NCI-H1105 (cell line): ENCODE measurements at regions not wholly inside any gene's neighbourhood (a gene's known extent, or its start where the extent isn't known, plus 50 kb on each side); places are given as distances from the start of the nearest gene placed in this dataset.

Experiments
- DNase-seq: peaks from one replicate; lab custom pipeline; 2025; lab: John Stamatoyannopoulos, UW

- DNase-seq: peak; percentile 95
Observed at GRCh38 chr18:77857678-77858655, 608.3 kb downstream of the GALR1 start.

- no peak for DNase-seq
Observed at GRCh38 chr18:77859634-77860033, 610.0 kb downstream of the GALR1 start.

- no peak for DNase-seq
Observed at GRCh38 chr18:77862066-77862757, 612.6 kb downstream of the GALR1 start.

GRCh38 chr18:77865853-77866252 lies 616.2 kb downstream of the GALR1 start:
- DNase-seq: no peak

GRCh38 chr18:77866351-77866750 lies 616.7 kb downstream of the GALR1 start:
- no peak for DNase-seq

GRCh38 chr18:77870199-77870598 lies 620.6 kb downstream of the GALR1 start:
- no peak for DNase-seq

DNA sequence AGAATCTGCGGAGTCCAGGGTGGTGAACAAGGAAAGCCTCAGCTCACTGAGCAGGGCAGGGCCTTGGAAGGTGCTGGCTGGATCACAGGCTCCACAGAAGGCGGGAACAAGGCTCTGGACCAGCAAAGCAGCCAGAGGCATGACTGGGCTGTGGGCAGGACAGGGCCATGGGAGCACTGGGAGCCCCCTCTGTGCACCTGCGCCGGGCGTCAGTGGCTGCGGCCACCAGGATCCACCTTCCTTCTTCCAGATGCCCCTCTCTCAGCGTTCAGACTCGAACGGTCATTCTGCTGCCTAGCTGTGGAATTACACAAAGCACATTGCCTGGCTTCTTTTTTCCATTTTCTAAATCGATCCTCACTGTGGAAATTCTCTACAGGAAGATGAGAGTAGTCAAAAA lies 621.2 kb downstream of the GALR1 start:
- DNase-seq: no peak

DNA sequence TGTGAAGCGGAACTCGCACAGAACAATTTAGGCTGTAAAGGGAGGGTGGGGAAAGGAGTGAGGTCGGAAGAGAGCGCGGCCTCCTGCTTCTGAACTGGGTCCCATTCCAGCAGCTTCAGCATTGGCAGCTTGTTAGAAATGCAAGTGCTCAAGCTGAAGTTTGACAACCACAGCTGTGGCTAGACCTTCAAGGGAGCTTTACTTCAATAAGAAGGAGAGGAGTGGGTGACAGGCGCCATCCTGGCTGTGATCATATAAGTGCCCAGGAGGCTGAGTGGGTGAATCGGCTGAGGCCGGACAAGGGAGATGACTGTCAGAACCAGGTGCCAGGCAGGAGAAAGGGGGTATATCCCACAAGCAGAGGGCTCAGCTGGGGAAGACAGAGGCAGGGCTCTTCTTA lies 622.5 kb downstream of the GALR1 start:
- DNase-seq: no peak

- no peak for DNase-seq
Observed at GRCh38 chr18:77876319-77876865, 626.7 kb downstream of the GALR1 start.

DNA sequence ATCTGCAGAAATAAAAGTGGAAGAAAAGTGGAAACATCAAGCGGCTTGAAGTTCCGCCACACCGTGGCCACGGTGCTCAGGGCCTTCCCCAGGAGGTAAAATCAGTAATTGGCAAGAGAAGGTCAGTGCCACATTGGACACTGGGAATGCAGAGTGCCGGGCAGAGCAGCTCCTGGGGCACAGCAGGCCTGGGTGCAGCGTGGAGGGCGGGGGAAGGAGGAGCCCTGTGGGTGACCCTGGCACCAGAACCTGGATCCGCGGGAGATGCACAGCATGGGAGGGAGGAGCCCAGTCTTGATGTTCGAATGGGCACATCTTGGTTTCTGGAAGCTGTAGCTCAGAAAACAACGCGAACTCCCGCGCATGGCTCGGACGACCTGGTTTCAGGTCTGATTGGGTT lies 630.2 kb downstream of the GALR1 start:
- no peak for DNase-seq

DNA sequence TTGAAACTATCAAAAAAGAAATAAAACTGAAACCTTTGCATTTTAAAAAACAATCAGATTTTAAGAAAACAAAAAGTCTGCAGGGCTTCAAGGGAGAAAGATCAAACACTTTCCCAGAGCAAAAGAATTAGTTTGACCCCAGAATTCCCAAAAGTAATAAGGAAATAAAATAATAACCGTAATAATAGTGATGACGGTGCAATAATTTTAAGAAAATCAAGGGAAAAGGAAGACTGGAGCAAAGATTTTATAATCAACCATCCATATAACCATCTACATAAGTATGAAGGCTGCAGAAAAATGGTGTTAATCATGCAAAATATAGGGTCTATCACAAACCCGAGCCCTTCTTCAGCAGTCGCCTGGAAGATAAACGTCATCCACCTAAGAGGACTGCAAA lies 634.8 kb downstream of the GALR1 start:
- no peak for DNase-seq

- no peak for DNase-seq
Observed at GRCh38 chr18:77894060-77894459, 644.4 kb downstream of the GALR1 start.

- DNase-seq: no peak
Observed at GRCh38 chr18:77895250-77895649, 645.6 kb downstream of the GALR1 start.

GRCh38 chr18:77896586-77897252 lies 647.1 kb downstream of the GALR1 start:
- no peak for DNase-seq

- DNase-seq: no peak
Observed at GRCh38 chr18:77897606-77898005, 648.0 kb downstream of the GALR1 start.

DNA sequence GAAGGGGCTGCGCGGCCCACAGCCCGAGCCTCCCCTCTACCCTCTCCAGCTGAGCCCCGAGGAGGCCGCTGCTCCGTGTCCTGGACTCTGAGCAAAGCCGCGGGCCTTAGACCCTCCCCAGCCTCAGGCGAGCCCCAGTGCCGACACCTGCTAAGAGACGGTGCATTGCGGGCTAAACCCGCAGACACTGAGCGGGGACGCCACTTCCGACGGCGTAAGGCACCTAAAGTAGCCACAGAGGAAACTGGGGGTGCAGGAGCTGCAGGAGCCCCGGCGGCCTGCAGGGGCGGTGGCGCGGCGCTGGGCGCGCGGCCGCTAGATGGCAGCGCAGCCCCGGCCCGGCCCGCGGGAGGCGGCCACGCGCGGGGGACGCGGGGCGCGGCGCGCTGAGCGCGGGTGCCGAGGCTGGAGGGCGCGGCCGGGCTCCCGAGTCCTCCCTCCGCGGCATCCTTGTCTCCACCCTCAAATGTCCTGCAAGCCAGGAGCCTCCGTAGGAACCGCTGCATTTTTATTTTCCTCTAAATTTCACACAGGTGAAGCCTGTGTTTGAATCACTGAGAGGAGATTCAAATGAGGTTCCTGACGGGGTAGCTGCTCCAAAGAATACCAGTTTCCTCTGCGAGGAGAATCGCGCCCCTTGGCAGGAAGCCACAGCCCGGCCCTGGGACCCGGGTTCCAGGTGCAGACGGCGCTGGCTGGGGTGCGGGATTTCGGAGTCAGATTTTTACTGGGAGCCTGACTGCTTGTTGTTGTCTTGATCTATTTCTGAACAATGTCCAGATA lies 650.5 kb downstream of the GALR1 start:
- DNase-seq: peak; percentile 58

DNA sequence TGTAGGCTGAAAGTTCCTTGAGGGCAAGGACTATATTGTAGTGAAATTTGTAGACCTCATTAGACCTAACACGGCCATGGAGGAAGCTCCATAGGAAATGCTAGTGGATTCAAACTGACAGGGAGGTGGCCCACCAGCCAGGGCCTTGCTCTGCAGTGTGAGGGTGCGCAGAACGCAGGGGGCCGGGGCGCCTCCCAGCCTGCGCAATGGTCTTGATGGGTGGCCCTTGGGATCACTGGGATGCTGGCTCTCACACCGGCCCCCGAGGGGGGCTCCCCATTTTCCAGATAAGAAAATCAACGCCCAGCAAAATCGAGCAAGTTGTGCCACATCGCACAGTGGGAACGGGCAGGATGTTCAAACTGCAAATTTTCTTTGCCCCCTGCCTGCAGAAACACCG lies 655.4 kb downstream of the GALR1 start:
- DNase-seq: no peak

DNA sequence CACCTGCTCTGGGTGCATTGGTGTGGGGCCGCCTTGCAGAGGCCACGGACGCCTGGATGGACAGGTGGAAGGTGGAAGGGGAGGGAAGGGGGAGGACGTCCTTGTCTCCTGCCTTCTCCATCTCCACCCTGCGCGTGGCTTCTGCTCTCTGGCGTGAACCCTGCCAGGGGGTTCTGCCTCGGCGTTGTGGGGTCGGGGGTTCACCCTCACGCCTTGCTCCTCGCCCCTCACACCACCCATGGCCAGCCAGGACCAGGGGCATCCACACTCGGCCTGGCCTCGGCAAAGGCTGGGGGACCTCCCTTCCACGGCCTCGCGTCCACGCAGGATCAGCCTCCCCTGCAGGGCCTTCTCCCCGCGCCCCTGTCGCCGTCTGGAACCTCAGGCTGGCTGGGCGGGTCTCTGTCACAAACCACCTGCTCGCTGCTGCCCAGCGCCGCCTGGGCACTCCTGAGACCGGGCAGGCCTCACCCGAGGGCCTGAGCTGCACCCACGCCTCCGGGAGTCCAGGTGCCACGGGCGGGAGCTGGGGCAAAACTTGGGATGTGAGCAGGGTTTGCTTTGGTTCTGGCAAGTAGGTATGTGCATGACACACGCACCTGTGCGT lies 655.9 kb downstream of the GALR1 start:
- DNase-seq: no peak

DNA sequence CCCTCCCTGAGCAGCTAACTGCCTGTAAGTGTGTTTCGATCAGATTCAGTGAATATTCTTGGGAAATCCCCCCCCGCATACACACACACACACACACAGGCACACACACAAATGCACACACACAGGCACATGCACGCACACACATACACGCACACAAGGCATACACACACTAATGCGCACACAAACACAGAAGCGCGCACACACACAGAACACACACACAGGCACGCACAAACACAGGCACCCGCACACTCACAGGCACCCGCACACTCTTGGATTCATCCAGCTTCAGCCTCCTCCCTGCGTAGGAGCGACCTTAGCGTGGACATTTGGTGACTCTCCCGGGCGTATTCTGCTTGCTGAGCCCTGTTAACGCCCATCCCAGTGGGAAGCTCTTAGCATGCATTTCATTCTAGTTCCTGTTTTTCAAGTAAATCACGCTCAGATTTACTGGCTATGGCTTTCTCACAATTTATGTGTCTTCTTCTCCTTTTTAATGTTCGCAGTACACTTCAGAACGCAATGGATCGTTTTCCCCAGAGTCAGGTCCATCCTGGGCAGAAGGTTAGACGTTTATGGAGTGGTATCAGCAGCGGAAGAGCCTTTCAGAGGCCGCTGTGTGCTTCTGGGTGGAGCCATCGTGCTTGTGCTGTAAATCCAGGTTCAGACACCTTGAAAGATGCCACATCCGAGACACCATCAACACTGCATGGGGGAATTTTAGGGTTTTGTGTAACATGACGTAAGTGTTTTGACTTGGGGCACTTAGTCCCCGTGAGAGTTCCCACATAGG lies 656.6 kb downstream of the GALR1 start:
- DNase-seq: no peak

DNA sequence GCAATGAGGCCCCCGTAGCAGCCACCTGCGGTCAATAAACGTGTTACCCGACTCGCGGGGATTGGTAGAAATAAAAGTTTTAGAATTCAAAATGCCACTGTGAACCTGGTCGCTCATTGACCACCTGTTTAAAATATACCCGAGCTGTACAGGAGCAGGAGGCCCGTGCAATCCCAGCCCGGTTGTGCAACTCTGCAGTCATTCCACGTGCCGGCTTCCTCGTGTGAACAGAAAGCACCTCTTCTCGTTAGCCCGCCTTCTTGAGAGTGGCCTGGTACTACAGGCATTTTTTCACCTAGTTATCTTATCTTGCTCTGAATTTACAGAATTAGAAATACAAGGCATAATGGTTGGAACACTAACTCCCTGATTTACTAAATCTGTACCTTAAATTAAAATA lies 660.7 kb downstream of the GALR1 start:
- no peak for DNase-seq
